ENCODE measurements at regions not wholly inside any gene's neighbourhood (a gene's known extent, or its start where the extent isn't known, plus 50 kb on each side); places are given as distances from the start of the nearest gene placed in this dataset.

DNA sequence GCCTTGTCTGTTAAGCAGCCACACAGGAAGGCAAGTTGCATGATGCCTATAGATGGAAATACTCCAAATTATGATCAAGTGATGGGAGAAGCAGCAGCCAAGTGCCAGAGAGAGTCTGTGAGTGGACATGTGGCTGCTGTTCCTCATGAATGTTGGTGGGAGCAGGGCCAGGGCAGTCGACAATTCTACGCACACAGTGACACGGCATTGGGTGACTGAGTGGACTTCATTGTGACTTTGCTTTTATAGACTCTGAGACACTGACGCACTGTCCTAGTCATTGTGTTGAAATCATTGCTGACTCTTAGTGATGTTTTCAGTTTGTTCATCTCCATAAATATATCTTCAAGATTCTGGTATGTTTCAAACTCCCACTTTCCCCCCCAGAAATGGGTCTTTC is 246.3 kb upstream of the SEMA6D start (continued):
- TF ChIP-seq, protein P1, sequence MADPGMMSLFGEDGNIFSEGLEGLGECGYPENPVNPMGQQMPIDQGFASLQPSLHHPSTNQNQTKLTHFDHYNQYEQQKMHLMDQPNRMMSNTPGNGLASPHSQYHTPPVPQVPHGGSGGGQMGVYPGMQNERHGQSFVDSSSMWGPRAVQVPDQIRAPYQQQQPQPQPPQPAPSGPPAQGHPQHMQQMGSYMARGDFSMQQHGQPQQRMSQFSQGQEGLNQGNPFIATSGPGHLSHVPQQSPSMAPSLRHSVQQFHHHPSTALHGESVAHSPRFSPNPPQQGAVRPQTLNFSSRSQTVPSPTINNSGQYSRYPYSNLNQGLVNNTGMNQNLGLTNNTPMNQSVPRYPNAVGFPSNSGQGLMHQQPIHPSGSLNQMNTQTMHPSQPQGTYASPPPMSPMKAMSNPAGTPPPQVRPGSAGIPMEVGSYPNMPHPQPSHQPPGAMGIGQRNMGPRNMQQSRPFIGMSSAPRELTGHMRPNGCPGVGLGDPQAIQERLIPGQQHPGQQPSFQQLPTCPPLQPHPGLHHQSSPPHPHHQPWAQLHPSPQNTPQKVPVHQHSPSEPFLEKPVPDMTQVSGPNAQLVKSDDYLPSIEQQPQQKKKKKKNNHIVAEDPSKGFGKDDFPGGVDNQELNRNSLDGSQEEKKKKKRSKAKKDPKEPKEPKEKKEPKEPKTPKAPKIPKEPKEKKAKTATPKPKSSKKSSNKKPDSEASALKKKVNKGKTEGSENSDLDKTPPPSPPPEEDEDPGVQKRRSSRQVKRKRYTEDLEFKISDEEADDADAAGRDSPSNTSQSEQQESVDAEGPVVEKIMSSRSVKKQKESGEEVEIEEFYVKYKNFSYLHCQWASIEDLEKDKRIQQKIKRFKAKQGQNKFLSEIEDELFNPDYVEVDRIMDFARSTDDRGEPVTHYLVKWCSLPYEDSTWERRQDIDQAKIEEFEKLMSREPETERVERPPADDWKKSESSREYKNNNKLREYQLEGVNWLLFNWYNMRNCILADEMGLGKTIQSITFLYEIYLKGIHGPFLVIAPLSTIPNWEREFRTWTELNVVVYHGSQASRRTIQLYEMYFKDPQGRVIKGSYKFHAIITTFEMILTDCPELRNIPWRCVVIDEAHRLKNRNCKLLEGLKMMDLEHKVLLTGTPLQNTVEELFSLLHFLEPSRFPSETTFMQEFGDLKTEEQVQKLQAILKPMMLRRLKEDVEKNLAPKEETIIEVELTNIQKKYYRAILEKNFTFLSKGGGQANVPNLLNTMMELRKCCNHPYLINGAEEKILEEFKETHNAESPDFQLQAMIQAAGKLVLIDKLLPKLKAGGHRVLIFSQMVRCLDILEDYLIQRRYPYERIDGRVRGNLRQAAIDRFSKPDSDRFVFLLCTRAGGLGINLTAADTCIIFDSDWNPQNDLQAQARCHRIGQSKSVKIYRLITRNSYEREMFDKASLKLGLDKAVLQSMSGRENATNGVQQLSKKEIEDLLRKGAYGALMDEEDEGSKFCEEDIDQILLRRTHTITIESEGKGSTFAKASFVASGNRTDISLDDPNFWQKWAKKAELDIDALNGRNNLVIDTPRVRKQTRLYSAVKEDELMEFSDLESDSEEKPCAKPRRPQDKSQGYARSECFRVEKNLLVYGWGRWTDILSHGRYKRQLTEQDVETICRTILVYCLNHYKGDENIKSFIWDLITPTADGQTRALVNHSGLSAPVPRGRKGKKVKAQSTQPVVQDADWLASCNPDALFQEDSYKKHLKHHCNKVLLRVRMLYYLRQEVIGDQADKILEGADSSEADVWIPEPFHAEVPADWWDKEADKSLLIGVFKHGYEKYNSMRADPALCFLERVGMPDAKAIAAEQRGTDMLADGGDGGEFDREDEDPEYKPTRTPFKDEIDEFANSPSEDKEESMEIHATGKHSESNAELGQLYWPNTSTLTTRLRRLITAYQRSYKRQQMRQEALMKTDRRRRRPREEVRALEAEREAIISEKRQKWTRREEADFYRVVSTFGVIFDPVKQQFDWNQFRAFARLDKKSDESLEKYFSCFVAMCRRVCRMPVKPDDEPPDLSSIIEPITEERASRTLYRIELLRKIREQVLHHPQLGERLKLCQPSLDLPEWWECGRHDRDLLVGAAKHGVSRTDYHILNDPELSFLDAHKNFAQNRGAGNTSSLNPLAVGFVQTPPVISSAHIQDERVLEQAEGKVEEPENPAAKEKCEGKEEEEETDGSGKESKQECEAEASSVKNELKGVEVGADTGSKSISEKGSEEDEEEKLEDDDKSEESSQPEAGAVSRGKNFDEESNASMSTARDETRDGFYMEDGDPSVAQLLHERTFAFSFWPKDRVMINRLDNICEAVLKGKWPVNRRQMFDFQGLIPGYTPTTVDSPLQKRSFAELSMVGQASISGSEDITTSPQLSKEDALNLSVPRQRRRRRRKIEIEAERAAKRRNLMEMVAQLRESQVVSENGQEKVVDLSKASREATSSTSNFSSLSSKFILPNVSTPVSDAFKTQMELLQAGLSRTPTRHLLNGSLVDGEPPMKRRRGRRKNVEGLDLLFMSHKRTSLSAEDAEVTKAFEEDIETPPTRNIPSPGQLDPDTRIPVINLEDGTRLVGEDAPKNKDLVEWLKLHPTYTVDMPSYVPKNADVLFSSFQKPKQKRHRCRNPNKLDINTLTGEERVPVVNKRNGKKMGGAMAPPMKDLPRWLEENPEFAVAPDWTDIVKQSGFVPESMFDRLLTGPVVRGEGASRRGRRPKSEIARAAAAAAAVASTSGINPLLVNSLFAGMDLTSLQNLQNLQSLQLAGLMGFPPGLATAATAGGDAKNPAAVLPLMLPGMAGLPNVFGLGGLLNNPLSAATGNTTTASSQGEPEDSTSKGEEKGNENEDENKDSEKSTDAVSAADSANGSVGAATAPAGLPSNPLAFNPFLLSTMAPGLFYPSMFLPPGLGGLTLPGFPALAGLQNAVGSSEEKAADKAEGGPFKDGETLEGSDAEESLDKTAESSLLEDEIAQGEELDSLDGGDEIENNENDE (IDR thresholded peaks at IDR 0.05; ENCODE audit: insufficient replicate concordance, low read length), result no peak
- no peak for TF ChIP-seq PHF8 (conservative IDR thresholded peaks at IDR 0.05; ENCODE audit: low read depth, low read length)
- no peak for TF ChIP-seq CREB1 (IDR thresholded peaks at IDR 0.05)
- TF ChIP-seq YY1 (IDR thresholded peaks at IDR 0.05; ENCODE audit: low read depth, low read length), result no peak
- TF ChIP-seq KDM1A (IDR thresholded peaks at IDR 0.05; ENCODE audit: borderline replicate concordance, low read length), result no peak

Measured in H1 (cell line).